ENCODE measurements at regions not wholly inside any gene's neighbourhood (a gene's known extent, or its start where the extent isn't known, plus 50 kb on each side); places are given as distances from the start of the nearest gene placed in this dataset.

DNA sequence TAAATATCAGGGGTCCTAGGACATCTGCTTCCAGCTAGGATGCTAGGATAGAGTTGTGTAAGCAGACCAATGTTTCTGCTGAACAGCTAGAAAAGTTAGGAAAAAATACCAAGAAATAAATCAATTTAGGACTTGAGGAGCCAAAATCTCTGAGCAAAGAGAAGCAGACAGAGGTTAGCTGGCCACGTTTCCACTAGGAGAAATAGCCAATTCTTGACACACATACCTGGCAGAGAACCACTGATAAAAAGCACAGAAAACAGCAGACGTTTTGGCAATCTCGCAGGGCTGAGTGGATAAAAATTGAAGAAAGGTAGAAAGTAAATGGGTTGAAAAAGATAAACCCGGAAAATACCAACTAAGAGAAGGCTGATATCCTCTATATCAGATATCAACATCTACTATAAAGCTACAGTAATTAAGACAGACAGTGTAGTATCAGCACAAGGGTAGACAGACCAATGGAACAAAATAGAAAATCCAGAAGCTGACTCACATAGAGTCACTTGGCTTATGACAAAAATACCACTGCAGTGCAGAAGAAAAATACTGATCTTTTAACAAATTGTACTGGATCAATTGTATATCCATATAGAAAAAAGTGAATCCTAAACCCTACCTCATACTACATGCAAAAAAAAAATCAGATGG is 306.1 kb upstream of the KLHL29 start:
- H3K36me3 ChIP-seq (ENCODE audit: control insufficient read depth, insufficient read depth, low read length): no peaks in the 10 kb centered on the region
- WGBS (ENCODE audit: insufficient coverage, insufficient read length): no CpG with 5 or more reads among the region's 4 CpGs
- H3K4me3 ChIP-seq (ENCODE audit: low read length): no peak overlapping the region
- DNase-seq (ENCODE audit: low read depth, low spot score): no peak
- H3K4me1 ChIP-seq (ENCODE audit: control insufficient read depth, insufficient read depth, low read length): no peaks in the 10 kb centered on the region
- H3K9me3 ChIP-seq (ENCODE audit: control insufficient read depth, insufficient read depth, low read length): no peaks in the 10 kb centered on the region
- no peaks in the 10 kb centered on the region for H3K27me3 ChIP-seq (ENCODE audit: control insufficient read depth, insufficient read depth, low read length)
- H3K27ac ChIP-seq (ENCODE audit: low read length): no peak overlapping the region

DNA sequence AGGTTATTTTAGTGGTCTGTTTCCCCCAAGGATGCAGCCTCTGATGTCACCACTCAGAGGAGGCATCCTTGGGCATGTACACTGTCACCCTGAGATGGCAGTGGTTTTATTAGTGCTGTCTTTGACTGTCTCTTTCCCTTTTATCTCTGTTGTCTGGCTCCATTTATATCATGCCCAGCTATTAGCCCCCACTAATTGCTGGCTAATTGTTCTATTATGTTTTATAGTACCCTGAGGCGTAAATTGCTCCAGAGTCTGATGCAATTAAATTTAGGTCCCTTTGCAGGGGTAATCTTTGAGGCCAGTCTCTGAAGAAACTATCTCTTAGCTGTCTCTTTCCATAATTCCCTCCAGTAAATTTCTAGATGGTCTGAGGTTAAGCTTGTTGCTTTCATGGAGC is 301.0 kb upstream of the KLHL29 start:
- Histone ChIP-seq H3K27ac (ENCODE audit: low read length) (no peak overlapping the region), H3K4me1 (ENCODE audit: control insufficient read depth, insufficient read depth, low read length) (no peaks in the 10 kb centered on the region; the same call in 1 of the 2 replicates), H3K27me3 (ENCODE audit: control insufficient read depth, insufficient read depth, low read length) (no peaks in the 10 kb centered on the region), H3K9me3 (ENCODE audit: control insufficient read depth, insufficient read depth, low read length) (no peaks in the 10 kb centered on the region), H3K36me3 (ENCODE audit: control insufficient read depth, insufficient read depth, low read length) (no peaks in the 10 kb centered on the region), H3K4me3 (ENCODE audit: low read length) (no peak overlapping the region)
- no peak for DNase-seq (ENCODE audit: low read depth, low spot score)
- WGBS (ENCODE audit: insufficient coverage, insufficient read length): no CpG with 5 or more reads among the region's 1 CpG

DNA sequence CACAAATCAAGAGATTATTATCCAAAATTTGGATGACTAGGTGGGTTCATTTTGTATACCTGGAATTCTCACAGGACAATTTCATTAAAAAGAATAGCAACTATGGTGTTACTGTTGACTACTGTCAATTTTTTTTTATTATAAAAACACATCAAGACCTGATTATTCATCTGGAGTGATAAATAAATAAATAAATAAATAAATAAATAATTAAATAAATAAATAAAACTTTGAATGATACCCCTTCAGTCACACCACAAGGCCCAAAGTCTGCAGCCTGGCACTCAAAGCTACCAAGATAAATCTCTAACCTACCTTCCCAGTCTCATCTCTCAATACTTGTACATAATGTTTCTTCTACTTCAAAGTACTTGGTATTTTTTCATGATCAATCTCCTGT is 294.0 kb upstream of the KLHL29 start:
- Histone ChIP-seq H3K4me3 (ENCODE audit: low read length) (no peak overlapping the region), H3K27ac (ENCODE audit: low read length) (no peak overlapping the region), H3K36me3 (ENCODE audit: control insufficient read depth, insufficient read depth, low read length) (no peaks in the 10 kb centered on the region), H3K4me1 (ENCODE audit: control insufficient read depth, insufficient read depth, low read length) (no peaks in the 10 kb centered on the region; the same call in 1 of the 2 replicates), H3K9me3 (ENCODE audit: control insufficient read depth, insufficient read depth, low read length) (no peaks in the 10 kb centered on the region), H3K27me3 (ENCODE audit: control insufficient read depth, insufficient read depth, low read length) (no peaks in the 10 kb centered on the region)
- no peak for DNase-seq (ENCODE audit: low read depth, low spot score)

DNA sequence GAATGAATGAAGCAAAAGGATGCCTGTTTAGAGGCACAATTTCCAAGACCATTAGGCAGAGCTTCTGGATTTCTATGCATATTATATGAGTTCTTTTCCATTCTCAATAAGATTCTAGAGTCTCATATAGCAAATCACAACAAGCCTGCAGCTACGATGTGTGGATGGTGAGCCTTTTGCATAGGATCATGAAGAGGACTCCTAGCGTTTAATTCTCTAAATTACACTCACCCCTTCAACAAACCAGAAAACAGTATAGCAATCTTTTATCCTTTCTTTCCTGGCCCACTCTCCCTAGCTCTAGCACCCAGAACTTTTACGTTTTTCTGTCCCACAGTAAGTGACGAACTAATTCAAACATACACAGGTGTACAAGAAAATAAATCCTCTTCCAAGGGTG is 293.1 kb upstream of the KLHL29 start:
- no peak overlapping the region for H3K27ac ChIP-seq (ENCODE audit: low read length)
- H3K4me3 ChIP-seq (ENCODE audit: low read length): no peak overlapping the region
- no peaks in the 10 kb centered on the region for H3K27me3 ChIP-seq (ENCODE audit: control insufficient read depth, insufficient read depth, low read length)
- no peaks in the 10 kb centered on the region for H3K9me3 ChIP-seq (ENCODE audit: control insufficient read depth, insufficient read depth, low read length)
- no peaks in the 10 kb centered on the region for H3K36me3 ChIP-seq (ENCODE audit: control insufficient read depth, insufficient read depth, low read length)
- WGBS (ENCODE audit: insufficient coverage, insufficient read length): no CpG with 5 or more reads among the region's 4 CpGs
- H3K4me1 ChIP-seq (ENCODE audit: control insufficient read depth, insufficient read depth, low read length): no peaks in the 10 kb centered on the region; the same call in 1 of the 2 replicates
- DNase-seq (ENCODE audit: low read depth, low spot score): no peak

DNA sequence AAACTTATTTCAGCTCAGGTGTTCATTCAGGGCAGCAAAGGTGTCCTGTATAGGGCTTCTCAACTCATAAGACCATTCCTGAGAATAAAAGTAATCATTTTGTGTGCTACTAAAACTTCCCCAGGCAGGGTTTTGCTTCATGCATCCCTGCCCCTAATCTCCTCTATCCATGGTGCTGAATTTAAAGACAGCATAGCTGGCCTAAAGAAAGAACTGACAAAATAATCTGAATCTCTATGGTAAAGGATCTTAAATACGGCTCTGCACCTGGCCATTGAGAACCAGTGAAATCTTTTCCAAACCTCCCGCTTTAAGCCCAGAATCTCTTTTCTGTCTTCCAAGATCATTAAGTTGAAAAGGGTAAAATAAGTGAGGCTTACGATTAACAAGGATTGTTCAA is 292.1 kb upstream of the KLHL29 start:
- Histone ChIP-seq H3K4me1 (ENCODE audit: control insufficient read depth, insufficient read depth, low read length) (no peaks in the 10 kb centered on the region; the same call in 1 of the 2 replicates), H3K9me3 (ENCODE audit: control insufficient read depth, insufficient read depth, low read length) (no peaks in the 10 kb centered on the region), H3K4me3 (ENCODE audit: low read length) (no peak overlapping the region), H3K27ac (ENCODE audit: low read length) (no peak overlapping the region), H3K36me3 (ENCODE audit: control insufficient read depth, insufficient read depth, low read length) (no peaks in the 10 kb centered on the region), H3K27me3 (ENCODE audit: control insufficient read depth, insufficient read depth, low read length) (no peaks in the 10 kb centered on the region)
- DNase-seq (ENCODE audit: low read depth, low spot score): no peak
- WGBS (ENCODE audit: insufficient coverage, insufficient read length): no CpG with 5 or more reads among the region's 3 CpGs

DNA sequence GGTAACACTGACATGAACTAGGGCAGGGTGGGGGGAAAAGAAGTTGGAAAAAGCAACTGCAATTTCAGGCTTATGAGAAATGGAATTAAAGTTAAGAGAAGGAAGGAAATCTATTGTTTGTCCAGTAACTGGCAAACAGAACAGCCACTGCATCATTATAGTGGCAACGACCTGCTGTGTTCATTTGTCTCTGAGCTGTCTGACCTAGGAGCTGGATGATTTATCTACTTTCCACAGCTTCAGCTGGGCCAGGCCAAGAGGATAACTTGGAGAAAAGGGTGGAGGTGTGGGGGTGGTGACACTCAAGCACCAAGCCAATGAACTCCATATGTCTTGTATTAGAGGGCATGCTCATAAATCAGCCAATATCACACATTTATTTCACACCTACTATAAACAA is 291.5 kb upstream of the KLHL29 start:
- no peak overlapping the region for H3K4me3 ChIP-seq (ENCODE audit: low read length)
- H3K27ac ChIP-seq (ENCODE audit: low read length): no peak overlapping the region
- H3K4me1 ChIP-seq (ENCODE audit: control insufficient read depth, insufficient read depth, low read length): no peaks in the 10 kb centered on the region; the same call in 1 of the 2 replicates
- no peak for DNase-seq (ENCODE audit: low read depth, low spot score)
- no peaks in the 10 kb centered on the region for H3K27me3 ChIP-seq (ENCODE audit: control insufficient read depth, insufficient read depth, low read length)
- H3K9me3 ChIP-seq (ENCODE audit: control insufficient read depth, insufficient read depth, low read length): no peaks in the 10 kb centered on the region
- no peaks in the 10 kb centered on the region for H3K36me3 ChIP-seq (ENCODE audit: control insufficient read depth, insufficient read depth, low read length)
- no CpG with 5 or more reads among the region's 1 CpG for WGBS (ENCODE audit: insufficient coverage, insufficient read length)

DNA sequence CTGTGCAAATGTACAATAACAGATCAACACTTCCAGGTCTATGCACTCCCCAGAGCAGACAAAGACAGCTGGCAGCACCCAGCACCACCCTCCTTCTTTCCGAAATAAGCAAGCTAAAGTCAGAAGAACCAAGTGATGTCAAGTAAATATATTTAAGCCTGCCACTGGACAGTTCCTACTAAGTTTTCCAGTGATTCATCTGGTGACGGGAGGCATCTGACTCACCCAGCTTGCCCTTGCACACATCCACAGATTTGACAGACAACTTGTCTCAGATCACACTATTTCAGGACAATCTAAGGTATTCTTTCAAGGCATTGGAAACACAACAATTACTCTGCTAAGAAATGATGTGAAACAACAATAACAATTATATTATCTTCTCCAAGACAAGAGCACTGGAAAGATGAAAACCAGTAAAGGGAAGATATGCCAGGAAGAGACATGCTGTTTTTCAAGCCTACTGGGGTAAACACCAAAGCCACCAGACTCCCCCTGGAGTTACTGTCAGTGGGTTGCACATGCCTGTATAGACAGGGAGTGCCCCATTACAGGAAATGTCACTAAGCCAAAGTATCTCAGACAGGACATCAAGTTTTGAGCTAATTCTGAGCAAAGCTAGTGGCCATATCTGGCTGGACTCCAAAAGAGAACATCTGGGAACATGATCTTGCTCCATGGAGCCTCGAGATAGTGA is 287.9 kb upstream of the KLHL29 start:
- no peak for DNase-seq (ENCODE audit: low read depth, low spot score)
- Histone ChIP-seq H3K4me3 (ENCODE audit: low read length) (no peak overlapping the region), H3K4me1 (ENCODE audit: control insufficient read depth, insufficient read depth, low read length) (no peaks in the 10 kb centered on the region), H3K27me3 (ENCODE audit: control insufficient read depth, insufficient read depth, low read length) (no peaks in the 10 kb centered on the region), H3K27ac (ENCODE audit: low read length) (no peak overlapping the region), H3K36me3 (ENCODE audit: control insufficient read depth, insufficient read depth, low read length) (no peaks in the 10 kb centered on the region), H3K9me3 (ENCODE audit: control insufficient read depth, insufficient read depth, low read length) (no peaks in the 10 kb centered on the region)
- WGBS (ENCODE audit: insufficient coverage, insufficient read length): no CpG with 5 or more reads among the region's 3 CpGs

DNA sequence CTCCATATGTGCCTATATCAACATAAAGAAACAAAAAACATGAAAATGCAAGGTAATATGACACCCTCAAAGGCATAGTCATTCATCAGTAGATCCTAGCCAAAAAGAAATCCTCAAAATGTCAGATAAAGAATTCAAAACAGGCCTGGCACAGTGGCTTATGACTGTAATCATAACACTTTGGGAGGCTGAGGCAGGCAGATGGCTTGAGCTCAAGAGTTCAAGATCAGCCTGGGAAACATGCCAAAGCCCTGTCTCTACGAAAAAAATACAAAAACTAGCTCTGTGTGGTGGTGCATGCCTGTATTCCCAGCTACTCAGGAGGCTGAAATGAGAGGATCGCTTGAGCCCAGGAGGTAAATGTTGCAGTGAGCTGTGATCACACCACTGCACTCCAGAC is 284.6 kb upstream of the KLHL29 start:
- Histone ChIP-seq H3K4me1 (ENCODE audit: control insufficient read depth, insufficient read depth, low read length) (no peaks in the 10 kb centered on the region), H3K4me3 (ENCODE audit: low read length) (no peak overlapping the region), H3K27me3 (ENCODE audit: control insufficient read depth, insufficient read depth, low read length) (no peaks in the 10 kb centered on the region), H3K36me3 (ENCODE audit: control insufficient read depth, insufficient read depth, low read length) (no peaks in the 10 kb centered on the region), H3K9me3 (ENCODE audit: control insufficient read depth, insufficient read depth, low read length) (no peaks in the 10 kb centered on the region), H3K27ac (ENCODE audit: low read length) (no peak overlapping the region)
- WGBS (ENCODE audit: insufficient coverage, insufficient read length): no CpG with 5 or more reads among the region's 2 CpGs
- DNase-seq (ENCODE audit: low read depth, low spot score): no peak

DNA sequence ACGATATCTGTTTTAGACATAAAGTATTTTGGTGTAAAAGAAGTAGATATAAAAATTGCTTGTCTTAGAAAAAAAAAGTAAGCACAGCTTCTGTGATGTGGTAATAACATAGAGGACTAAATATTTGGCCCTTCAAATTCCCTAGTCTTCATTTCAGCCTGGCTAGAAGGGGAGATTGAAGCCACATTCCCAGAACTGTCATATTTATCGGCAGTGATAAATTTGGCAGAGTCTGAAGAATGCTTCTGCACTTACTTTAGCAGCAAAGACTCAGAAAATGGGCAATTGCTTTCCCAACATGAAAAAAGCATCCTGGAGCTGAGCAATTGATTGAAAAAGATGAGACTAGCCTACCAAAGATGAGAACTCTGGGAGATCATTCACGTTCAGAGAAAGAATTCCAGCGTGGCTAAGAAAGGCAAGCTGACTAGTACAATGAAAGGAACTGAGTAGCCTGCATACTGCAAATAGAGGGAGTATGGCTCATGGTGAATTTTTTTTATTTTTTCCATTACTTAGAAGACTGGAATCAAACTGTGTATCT is 278.7 kb upstream of the KLHL29 start:
- Histone ChIP-seq H3K36me3 (ENCODE audit: control insufficient read depth, insufficient read depth, low read length) (no peaks in the 10 kb centered on the region), H3K9me3 (ENCODE audit: control insufficient read depth, insufficient read depth, low read length) (no peaks in the 10 kb centered on the region), H3K27ac (ENCODE audit: low read length) (no peak overlapping the region), H3K27me3 (ENCODE audit: control insufficient read depth, insufficient read depth, low read length) (no peaks in the 10 kb centered on the region), H3K4me3 (ENCODE audit: low read length) (no peak overlapping the region), H3K4me1 (ENCODE audit: control insufficient read depth, insufficient read depth, low read length) (no peaks in the 10 kb centered on the region)
- 100% methylated on average over 1 of the region's 4 CpGs for WGBS (ENCODE audit: insufficient coverage, insufficient read length)
- no peak for DNase-seq (ENCODE audit: low read depth, low spot score)

DNA sequence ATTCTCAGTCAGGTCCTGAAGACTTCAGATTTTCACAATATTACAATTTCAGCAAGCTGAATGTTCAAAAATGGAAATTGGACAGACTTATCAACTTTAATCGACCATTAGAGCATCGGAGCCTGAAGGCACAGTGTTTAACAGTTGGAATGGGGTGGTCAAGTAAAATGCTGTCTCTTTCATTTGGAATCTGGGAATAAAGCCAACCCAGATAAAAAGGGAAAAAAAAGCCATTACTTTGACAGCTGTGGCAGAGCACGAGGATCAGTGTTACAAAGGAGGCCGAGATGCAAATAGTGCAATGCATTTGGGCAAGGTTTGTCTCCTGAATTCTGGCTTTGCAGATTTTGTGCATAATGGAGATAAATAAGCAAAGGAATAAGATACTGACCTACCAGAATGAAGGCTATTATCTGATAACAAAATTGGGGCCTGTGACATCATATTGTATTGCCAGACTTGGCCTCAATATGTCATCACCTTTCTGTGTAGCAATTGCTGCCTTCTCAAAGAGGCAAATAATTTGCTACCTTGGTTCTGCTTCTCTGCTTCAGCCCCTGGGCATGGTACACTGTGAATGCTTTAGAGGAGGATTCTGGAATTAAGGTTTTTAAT is 277.5 kb upstream of the KLHL29 start:
- Histone ChIP-seq H3K4me3 (ENCODE audit: low read length) (no peak overlapping the region), H3K27me3 (ENCODE audit: control insufficient read depth, insufficient read depth, low read length) (no peaks in the 10 kb centered on the region), H3K9me3 (ENCODE audit: control insufficient read depth, insufficient read depth, low read length) (no peaks in the 10 kb centered on the region), H3K36me3 (ENCODE audit: control insufficient read depth, insufficient read depth, low read length) (no peaks in the 10 kb centered on the region), H3K27ac (ENCODE audit: low read length) (no peak overlapping the region), H3K4me1 (ENCODE audit: control insufficient read depth, insufficient read depth, low read length) (no peaks in the 10 kb centered on the region)
- no CpG with 5 or more reads among the region's 4 CpGs for WGBS (ENCODE audit: insufficient coverage, insufficient read length)
- DNase-seq (ENCODE audit: low read depth, low spot score): no peak

All from iPS DF 6.9 (cell line).